H9 (cell line): ENCODE measurements at regions not wholly inside any gene's neighbourhood (a gene's known extent, or its start where the extent isn't known, plus 50 kb on each side); places are given as distances from the start of the nearest gene placed in this dataset.

Experiments used
- DNase-seq: peaks from one replicate; pipeline ENCODE4 v3.0.0-alpha.2; 2017
- H2AFZ ChIP-seq: one replicate; pipeline ENCODE4 v1.6.1; 2013; ENCODE audit warnings: mild to moderate bottlenecking, low read length, control low read depth, moderate library complexity
- H2AK5ac ChIP-seq: 2 replicates; pipeline ENCODE4 v1.6.1; 2013; ENCODE audit warnings: low read length, control low read depth, mixed read lengths; ENCODE audit not compliant: insufficient read length
- H2BK120ac ChIP-seq: one replicate; pipeline ENCODE4 v1.6.1; 2013; ENCODE audit warnings: low read depth, mild to moderate bottlenecking, low read length, control low read depth, inconsistent platforms; ENCODE audit not compliant: poor library complexity, severe bottlenecking
- H2BK12ac ChIP-seq: 2 replicates; pipeline ENCODE4 v1.6.1; 2013; ENCODE audit warnings: low read length, control low read depth, mixed read lengths, low read depth; ENCODE audit not compliant: insufficient read length
- H2BK15ac ChIP-seq: 2 replicates; pipeline ENCODE4 v1.6.1; 2013; ENCODE audit warnings: low read depth, low read length, control low read depth
- H2BK20ac ChIP-seq: one replicate; pipeline ENCODE4 v1.6.1; 2013; ENCODE audit warnings: low read depth, mild to moderate bottlenecking, low read length, control low read depth, inconsistent platforms; ENCODE audit not compliant: poor library complexity, severe bottlenecking
- H2BK5ac ChIP-seq: 2 replicates; pipeline ENCODE4 v1.6.1; 2013; ENCODE audit warnings: low read length, control low read depth, mixed read lengths; ENCODE audit not compliant: insufficient read length
- H3K14ac ChIP-seq: 2 replicates; pipeline ENCODE4 v1.6.1; 2013; ENCODE audit warnings: low read length, control low read depth; ENCODE audit not compliant: insufficient read depth
- H3K18ac ChIP-seq: 2 replicates; pipeline ENCODE4 v1.6.1; 2013; ENCODE audit warnings: low read depth, mild to moderate bottlenecking, mixed read lengths, low read length, control low read depth; ENCODE audit not compliant: insufficient read length
- H3K23ac ChIP-seq: 2 replicates; pipeline ENCODE4 v1.6.1; 2013; ENCODE audit warnings: low read length, control low read depth, mixed read lengths, low read depth; ENCODE audit not compliant: insufficient read length
- H3K23me2 ChIP-seq: 2 replicates; pipeline ENCODE4 v1.6.1; 2013; ENCODE audit warnings: low read depth, mild to moderate bottlenecking, mixed read lengths, low read length, control low read depth; ENCODE audit not compliant: insufficient read length, poor library complexity, severe bottlenecking
- H3K27ac ChIP-seq: 2 replicates; pipeline ENCODE4 v1.5.1; 2013; ENCODE audit warnings: low read length, control low read depth, mixed read lengths, low read depth; ENCODE audit not compliant: insufficient read length
- H3K27me3 ChIP-seq: 2 replicates; pipeline ENCODE4 v1.6.1; 2013; ENCODE audit warnings: low read length, control low read depth, inconsistent platforms; ENCODE audit not compliant: insufficient read depth
- H3K4ac ChIP-seq: 2 replicates; pipeline ENCODE4 v1.6.1; 2013; ENCODE audit warnings: low read depth, mild to moderate bottlenecking, control low read depth, inconsistent platforms, low read length, moderate library complexity
- H3K4me1 ChIP-seq: 2 replicates; pipeline ENCODE4 v1.6.1; 2013; ENCODE audit warnings: low read length, control low read depth, inconsistent platforms; ENCODE audit not compliant: insufficient read depth
- H3K4me2 ChIP-seq: 2 replicates; pipeline ENCODE4 v1.6.1; 2013; ENCODE audit warnings: low read length, control low read depth, mixed read lengths; ENCODE audit not compliant: insufficient read length, insufficient read depth
- H3K56ac ChIP-seq: 2 replicates; pipeline ENCODE4 v1.6.1; 2013; ENCODE audit warnings: low read depth, mild to moderate bottlenecking, mixed read lengths, low read length, control low read depth; ENCODE audit not compliant: insufficient read length
- H3K79me1 ChIP-seq: 2 replicates; pipeline ENCODE4 v1.6.1; 2013; ENCODE audit warnings: low read depth, mild to moderate bottlenecking, moderate library complexity, low read length, control low read depth, inconsistent platforms; ENCODE audit not compliant: insufficient read depth, poor library complexity, severe bottlenecking
- H3K79me2 ChIP-seq: 2 replicates; pipeline ENCODE4 v1.6.1; 2013; ENCODE audit warnings: low read length, control low read depth, inconsistent platforms; ENCODE audit not compliant: insufficient read depth
- H3K9ac ChIP-seq: 2 replicates; pipeline ENCODE4 v1.6.1; 2013; ENCODE audit warnings: low read length, control low read depth, mixed read lengths; ENCODE audit not compliant: insufficient read length; ENCODE audit errors: extremely low read depth
- H3K9me3 ChIP-seq: one replicate; pipeline ENCODE4 v1.6.1; 2013; ENCODE audit warnings: low read depth, low read length, inconsistent platforms; ENCODE audit not compliant: control insufficient read depth
- H3T11ph ChIP-seq: one replicate; pipeline ENCODE4 v1.6.1; 2013; ENCODE audit warnings: mild to moderate bottlenecking, low read length, control low read depth, inconsistent platforms
- H4K20me1 ChIP-seq: one replicate; pipeline ENCODE4 v1.6.1; 2013; ENCODE audit not compliant: control insufficient read depth, insufficient read length, insufficient read depth
- H4K5ac ChIP-seq: 2 replicates; pipeline ENCODE4 v1.6.1; 2013; ENCODE audit warnings: low read depth, mild to moderate bottlenecking, mixed read lengths, low read length, control low read depth; ENCODE audit not compliant: insufficient read length
- H4K8ac ChIP-seq: replicated peaks from 2 replicates; pipeline ENCODE4 v1.6.1; 2013; ENCODE audit warnings: low read length, control low read depth, mixed read lengths, low read depth; ENCODE audit not compliant: insufficient read length
- H4K91ac ChIP-seq: 2 replicates; pipeline ENCODE4 v1.6.1; 2013; ENCODE audit warnings: low read depth, mild to moderate bottlenecking, moderate library complexity, mixed read lengths, low read length, control low read depth; ENCODE audit not compliant: insufficient read length
- H3K27ac Mint-ChIP-seq, 3 experiments: 2 replicates in 2 of 3; 3 replicates in 1 of 3; pipeline ENCODE4 v1.8.0; 2020 to 2021; ENCODE audit warnings: mixed read lengths in 3 of 3, mild to moderate bottlenecking in 1 of 3, moderate library complexity in 1 of 3
- H3K27me3 Mint-ChIP-seq: 2 replicates; pipeline ENCODE4 v1.8.0; 2021; ENCODE audit warnings: low read depth, mild to moderate bottlenecking, moderate library complexity, mixed read lengths
- H3K36me3 Mint-ChIP-seq, 3 experiments: 2 replicates in 2 of 3; 3 replicates in 1 of 3; pipeline ENCODE4 v1.8.0; 2020 to 2021; ENCODE audit warnings: low read depth in 3 of 3, mixed read lengths in 3 of 3; ENCODE audit not compliant: insufficient read depth in 1 of 3
- H3K4me1 Mint-ChIP-seq, 2 experiments: 2 replicates each; pipeline ENCODE4 v1.8.0; 2020; ENCODE audit warnings: mixed read lengths in 2 of 2
- H3K4me3 Mint-ChIP-seq, 2 experiments: 2 replicates in 1 of 2; 3 replicates in 1 of 2; pipeline ENCODE4 v1.8.0; 2020 to 2021; ENCODE audit warnings: mild to moderate bottlenecking in 2 of 2, mixed read lengths in 2 of 2, moderate library complexity in 1 of 2
- H3K9me3 Mint-ChIP-seq, 2 experiments: 2 replicates in 1 of 2; 3 replicates in 1 of 2; pipeline ENCODE4 v1.8.0; 2020; ENCODE audit warnings: mild to moderate bottlenecking in 2 of 2, mixed read lengths in 2 of 2, moderate library complexity in 1 of 2
- WGBS: extraction: QIAGEN DNeasy Blood & Tissue Kit; methylation state at CpG from one replicate; pipeline ENCODE4 v1.1.7; 2013; ENCODE audit warnings: missing lambda C conversion rate, low lambda C conversion rate, mixed read lengths; ENCODE audit not compliant: insufficient read length; ENCODE audit errors: extremely low coverage; 5-methylcytosine and 5-hydroxymethylcytosine counted together
- TF ChIP-seq, protein P1 (sequence below): fragments of 200-600 bp; sonication (generic); conservative IDR thresholded peaks from 3 replicates; pipeline ENCODE4 v1.8.0; 2021; ENCODE audit warnings: antibody characterized with exemption, mild to moderate bottlenecking

DNA sequence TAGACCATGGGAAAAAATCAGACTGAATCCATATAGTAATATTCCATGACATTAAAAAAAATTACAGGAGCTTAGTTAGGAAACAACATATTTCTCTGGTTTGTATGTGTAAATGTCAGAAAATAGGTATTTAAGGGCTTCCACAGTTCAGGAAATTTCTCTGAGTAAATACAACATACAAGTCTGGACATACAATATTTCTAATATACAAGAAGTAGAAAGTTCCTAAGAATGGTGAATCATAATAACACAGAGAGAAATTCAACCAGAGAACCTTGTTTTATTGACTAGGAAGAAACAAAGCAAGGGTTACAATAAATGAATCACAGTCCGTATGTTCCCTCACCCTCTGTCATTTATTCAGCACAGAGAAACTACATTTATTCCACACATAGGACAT, 532.7 kb upstream of the FAT3 start:
- Histone ChIP-seq H2BK12ac (no peak overlapping the region), H4K8ac (no peak overlapping the region), H2BK15ac (no peak overlapping the region), H4K20me1 (no peaks in the 10 kb centered on the region), H3K23me2 (no peaks in the 10 kb centered on the region), H2BK120ac (no peak overlapping the region), H4K5ac (no peak overlapping the region), H3K14ac (no peak overlapping the region), H2AFZ (no peak overlapping the region), H2AK5ac (no peak overlapping the region), H3K9me3 (no peaks in the 10 kb centered on the region), H3K9ac (no peak overlapping the region), H3K23ac (no peak overlapping the region), H3K4ac (no peak overlapping the region), H3K27ac (no peak overlapping the region), H3K79me1 (no peaks in the 10 kb centered on the region), H3K27me3 (no peaks in the 10 kb centered on the region), H3K79me2 (no peaks in the 10 kb centered on the region), H3K56ac (no peak overlapping the region), H2BK20ac (no peak overlapping the region), H2BK5ac (no peak overlapping the region), H3K4me1 (no peaks in the 10 kb centered on the region), H3K18ac (no peak overlapping the region), H4K91ac (no peak overlapping the region), H3T11ph (no peak overlapping the region), H3K4me2 (no peak overlapping the region)
- no peak for DNase-seq
- H3K9me3 Mint-ChIP-seq, result no peaks in the 10 kb centered on the region
- H3K36me3 Mint-ChIP-seq, result no peaks in the 10 kb centered on the region
- H3K4me1 Mint-ChIP-seq, result peaks cover 3 to 14% of the 10 kb centered on the region in 2 experiments
- no peak overlapping the region for H3K4me3 Mint-ChIP-seq
- H3K27ac Mint-ChIP-seq, result no peak overlapping the region
- no peaks in the 10 kb centered on the region for H3K27me3 Mint-ChIP-seq
- TF ChIP-seq, protein P1, sequence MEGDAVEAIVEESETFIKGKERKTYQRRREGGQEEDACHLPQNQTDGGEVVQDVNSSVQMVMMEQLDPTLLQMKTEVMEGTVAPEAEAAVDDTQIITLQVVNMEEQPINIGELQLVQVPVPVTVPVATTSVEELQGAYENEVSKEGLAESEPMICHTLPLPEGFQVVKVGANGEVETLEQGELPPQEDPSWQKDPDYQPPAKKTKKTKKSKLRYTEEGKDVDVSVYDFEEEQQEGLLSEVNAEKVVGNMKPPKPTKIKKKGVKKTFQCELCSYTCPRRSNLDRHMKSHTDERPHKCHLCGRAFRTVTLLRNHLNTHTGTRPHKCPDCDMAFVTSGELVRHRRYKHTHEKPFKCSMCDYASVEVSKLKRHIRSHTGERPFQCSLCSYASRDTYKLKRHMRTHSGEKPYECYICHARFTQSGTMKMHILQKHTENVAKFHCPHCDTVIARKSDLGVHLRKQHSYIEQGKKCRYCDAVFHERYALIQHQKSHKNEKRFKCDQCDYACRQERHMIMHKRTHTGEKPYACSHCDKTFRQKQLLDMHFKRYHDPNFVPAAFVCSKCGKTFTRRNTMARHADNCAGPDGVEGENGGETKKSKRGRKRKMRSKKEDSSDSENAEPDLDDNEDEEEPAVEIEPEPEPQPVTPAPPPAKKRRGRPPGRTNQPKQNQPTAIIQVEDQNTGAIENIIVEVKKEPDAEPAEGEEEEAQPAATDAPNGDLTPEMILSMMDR, result no peak
- WGBS, result no CpG with 5 or more reads among the region's 1 CpG
